ENCODE measurements at regions not wholly inside any gene's neighbourhood (a gene's known extent, or its start where the extent isn't known, plus 50 kb on each side); places are given as distances from the start of the nearest gene placed in this dataset.

- TF ChIP-seq POLR2A (IDR thresholded peaks at IDR 0.05): no peak
- TF ChIP-seq, protein P1, sequence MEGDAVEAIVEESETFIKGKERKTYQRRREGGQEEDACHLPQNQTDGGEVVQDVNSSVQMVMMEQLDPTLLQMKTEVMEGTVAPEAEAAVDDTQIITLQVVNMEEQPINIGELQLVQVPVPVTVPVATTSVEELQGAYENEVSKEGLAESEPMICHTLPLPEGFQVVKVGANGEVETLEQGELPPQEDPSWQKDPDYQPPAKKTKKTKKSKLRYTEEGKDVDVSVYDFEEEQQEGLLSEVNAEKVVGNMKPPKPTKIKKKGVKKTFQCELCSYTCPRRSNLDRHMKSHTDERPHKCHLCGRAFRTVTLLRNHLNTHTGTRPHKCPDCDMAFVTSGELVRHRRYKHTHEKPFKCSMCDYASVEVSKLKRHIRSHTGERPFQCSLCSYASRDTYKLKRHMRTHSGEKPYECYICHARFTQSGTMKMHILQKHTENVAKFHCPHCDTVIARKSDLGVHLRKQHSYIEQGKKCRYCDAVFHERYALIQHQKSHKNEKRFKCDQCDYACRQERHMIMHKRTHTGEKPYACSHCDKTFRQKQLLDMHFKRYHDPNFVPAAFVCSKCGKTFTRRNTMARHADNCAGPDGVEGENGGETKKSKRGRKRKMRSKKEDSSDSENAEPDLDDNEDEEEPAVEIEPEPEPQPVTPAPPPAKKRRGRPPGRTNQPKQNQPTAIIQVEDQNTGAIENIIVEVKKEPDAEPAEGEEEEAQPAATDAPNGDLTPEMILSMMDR (IDR thresholded peaks at IDR 0.05): no peak
Measured at GRCh38 chr6:85389151-85389797, 60.6 kb upstream of the NT5E start.
